ENCODE measurements at regions not wholly inside any gene's neighbourhood (a gene's known extent, or its start where the extent isn't known, plus 50 kb on each side); places are given as distances from the start of the nearest gene placed in this dataset.

DNA sequence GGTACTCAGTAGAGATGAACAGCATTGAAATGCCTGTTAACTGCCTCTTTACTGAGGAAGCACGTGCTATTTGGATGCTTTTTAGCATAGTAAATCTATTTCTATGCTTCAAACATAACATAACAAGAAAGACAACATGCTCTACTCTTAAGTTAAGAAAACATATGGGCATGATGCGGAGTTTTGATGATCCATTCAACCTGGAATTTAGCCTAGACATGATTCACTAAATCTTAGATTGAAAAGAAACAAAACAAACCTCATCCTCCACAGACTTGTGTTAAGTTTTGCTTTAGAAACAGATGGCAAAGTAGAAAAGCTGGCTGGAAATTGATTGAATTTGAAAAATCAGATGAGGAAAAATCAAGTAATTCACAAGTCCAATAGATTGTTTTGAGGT, 593.8 kb downstream of the OLFM4 start:
- TF ChIP-seq, protein P1, sequence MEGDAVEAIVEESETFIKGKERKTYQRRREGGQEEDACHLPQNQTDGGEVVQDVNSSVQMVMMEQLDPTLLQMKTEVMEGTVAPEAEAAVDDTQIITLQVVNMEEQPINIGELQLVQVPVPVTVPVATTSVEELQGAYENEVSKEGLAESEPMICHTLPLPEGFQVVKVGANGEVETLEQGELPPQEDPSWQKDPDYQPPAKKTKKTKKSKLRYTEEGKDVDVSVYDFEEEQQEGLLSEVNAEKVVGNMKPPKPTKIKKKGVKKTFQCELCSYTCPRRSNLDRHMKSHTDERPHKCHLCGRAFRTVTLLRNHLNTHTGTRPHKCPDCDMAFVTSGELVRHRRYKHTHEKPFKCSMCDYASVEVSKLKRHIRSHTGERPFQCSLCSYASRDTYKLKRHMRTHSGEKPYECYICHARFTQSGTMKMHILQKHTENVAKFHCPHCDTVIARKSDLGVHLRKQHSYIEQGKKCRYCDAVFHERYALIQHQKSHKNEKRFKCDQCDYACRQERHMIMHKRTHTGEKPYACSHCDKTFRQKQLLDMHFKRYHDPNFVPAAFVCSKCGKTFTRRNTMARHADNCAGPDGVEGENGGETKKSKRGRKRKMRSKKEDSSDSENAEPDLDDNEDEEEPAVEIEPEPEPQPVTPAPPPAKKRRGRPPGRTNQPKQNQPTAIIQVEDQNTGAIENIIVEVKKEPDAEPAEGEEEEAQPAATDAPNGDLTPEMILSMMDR (IDR thresholded peaks at IDR 0.05; ENCODE audit: borderline replicate concordance): no peak
- Histone ChIP-seq H3K4me3 (no peak overlapping the region), H3K27me3 (ENCODE audit: low read depth) (no peaks in the 10 kb centered on the region), H3K36me3 (no peaks in the 10 kb centered on the region), H3K9me3 (replicated peaks) (peaks cover 7% of the 10 kb centered on the region), H3K27ac (replicated peaks) (no peak overlapping the region), H3K4me1 (no peaks in the 10 kb centered on the region)
- DNase-seq: no peak
- intact Hi-C loops (cut with micrococcal nuclease): no loop called here

DNA sequence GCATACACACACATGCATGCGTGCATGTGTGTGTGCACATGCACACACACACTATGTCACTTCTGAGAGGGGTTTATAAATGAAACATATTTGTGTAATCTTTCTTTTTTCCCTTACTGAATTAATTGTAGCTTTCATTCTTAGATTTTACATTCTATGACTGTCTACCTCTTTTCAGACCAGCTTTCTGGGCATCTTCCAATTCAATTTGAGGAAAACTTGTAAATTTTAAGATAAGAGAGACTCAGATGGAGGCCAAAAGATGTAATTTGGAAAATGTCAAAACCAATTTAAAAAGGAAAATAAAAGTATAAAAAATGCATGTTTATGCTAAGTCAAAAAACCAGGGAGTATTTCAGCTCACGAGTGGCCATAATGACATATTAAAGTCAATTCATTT, 594.5 kb downstream of the OLFM4 start:
- Histone ChIP-seq H3K4me3 (no peak overlapping the region), H3K27ac (replicated peaks) (no peak overlapping the region), H3K4me1 (no peaks in the 10 kb centered on the region), H3K36me3 (no peaks in the 10 kb centered on the region), H3K9me3 (replicated peaks) (peaks cover under 1% of the 10 kb centered on the region), H3K27me3 (ENCODE audit: low read depth) (no peaks in the 10 kb centered on the region)
- DNase-seq: no peak
- intact Hi-C loops (cut with micrococcal nuclease): no loop called here
- TF ChIP-seq, protein P1 (IDR thresholded peaks at IDR 0.05; ENCODE audit: borderline replicate concordance): no peak

DNA sequence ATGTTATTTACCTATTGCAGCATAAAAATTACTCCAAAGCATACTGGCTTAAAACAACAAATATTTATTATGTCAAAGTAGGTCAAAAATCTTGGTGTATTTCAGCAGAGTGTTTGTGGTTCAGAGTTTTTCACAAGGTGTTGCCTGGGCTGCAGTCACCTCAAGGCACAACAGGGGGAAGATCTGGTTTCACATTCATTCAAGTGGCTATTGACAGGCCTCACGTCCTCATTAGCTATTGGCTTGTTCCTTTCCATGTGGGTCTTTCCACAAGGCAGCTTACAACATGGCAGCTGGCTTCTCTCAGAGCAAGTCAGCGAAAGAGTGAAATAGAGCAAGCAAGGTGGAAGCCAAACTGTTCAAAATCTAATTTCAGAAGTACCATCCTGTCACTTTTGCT, 602.9 kb downstream of the OLFM4 start:
- H3K27me3 ChIP-seq (ENCODE audit: low read depth): no peaks in the 10 kb centered on the region
- no peak for DNase-seq
- H3K36me3 ChIP-seq: no peaks in the 10 kb centered on the region
- intact Hi-C loops (cut with micrococcal nuclease): no loop called here
- no peak overlapping the region for H3K4me3 ChIP-seq
- TF ChIP-seq, protein P1 (IDR thresholded peaks at IDR 0.05; ENCODE audit: borderline replicate concordance): no peak
- H3K9me3 ChIP-seq (replicated peaks): no peaks in the 10 kb centered on the region
- no peaks in the 10 kb centered on the region for H3K4me1 ChIP-seq
- no peak overlapping the region for H3K27ac ChIP-seq (replicated peaks)

DNA sequence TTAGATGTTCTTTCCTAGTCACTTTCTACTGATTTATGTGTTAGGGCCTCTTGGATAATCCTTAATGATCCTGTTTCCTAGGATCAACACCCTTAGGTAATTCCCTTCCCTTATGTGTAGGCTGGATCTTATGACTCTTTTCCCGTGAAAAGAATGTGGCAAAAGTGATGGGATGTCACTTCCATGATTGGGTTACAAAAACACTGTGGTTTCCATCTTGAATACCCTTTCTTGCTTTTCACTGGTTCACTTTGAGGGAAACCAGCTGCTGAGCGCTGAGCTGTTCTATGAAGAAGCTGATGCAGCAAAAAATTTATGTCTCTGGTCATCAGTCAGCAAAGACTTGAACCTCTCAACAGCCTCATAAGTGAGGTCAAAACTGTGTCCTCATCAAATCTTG, 609.4 kb downstream of the OLFM4 start:
- no peaks in the 10 kb centered on the region for H3K9me3 ChIP-seq (replicated peaks)
- no peaks in the 10 kb centered on the region for H3K36me3 ChIP-seq
- no peak overlapping the region for H3K4me3 ChIP-seq
- no peaks in the 10 kb centered on the region for H3K27me3 ChIP-seq (ENCODE audit: low read depth)
- no peaks in the 10 kb centered on the region for H3K4me1 ChIP-seq
- DNase-seq: no peak
- H3K27ac ChIP-seq (replicated peaks): no peak overlapping the region
- intact Hi-C loops (cut with micrococcal nuclease): no loop called here
- TF ChIP-seq, protein P1 (IDR thresholded peaks at IDR 0.05; ENCODE audit: borderline replicate concordance): no peak

DNA sequence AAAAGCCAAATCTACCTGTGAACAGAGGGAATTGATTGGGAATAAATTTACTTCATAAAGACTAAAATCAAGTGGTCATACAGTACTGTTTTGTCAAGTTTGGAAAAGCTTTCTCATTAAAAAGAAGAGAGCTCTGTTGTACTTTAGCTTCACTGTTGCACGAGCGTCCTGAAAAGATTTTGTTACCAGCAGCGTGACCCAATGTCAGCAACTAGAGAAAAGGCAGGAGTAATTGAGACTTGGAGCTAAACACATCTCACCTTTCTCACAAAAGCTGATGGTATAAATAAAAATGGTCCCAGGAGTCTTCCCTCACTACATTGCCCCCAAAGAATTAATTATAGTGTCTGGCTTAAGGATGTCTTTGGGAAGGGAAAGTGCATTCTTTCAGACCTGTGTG, 613.7 kb downstream of the OLFM4 start:
- DNase-seq: no peak
- Histone ChIP-seq H3K27me3 (ENCODE audit: low read depth) (no peaks in the 10 kb centered on the region), H3K4me3 (no peak overlapping the region), H3K36me3 (no peaks in the 10 kb centered on the region), H3K4me1 (no peaks in the 10 kb centered on the region), H3K27ac (replicated peaks) (no peak overlapping the region), H3K9me3 (replicated peaks) (no peaks in the 10 kb centered on the region)
- TF ChIP-seq, protein P1 (IDR thresholded peaks at IDR 0.05; ENCODE audit: borderline replicate concordance): no peak
- intact Hi-C loops (cut with micrococcal nuclease): no loop called here

DNA sequence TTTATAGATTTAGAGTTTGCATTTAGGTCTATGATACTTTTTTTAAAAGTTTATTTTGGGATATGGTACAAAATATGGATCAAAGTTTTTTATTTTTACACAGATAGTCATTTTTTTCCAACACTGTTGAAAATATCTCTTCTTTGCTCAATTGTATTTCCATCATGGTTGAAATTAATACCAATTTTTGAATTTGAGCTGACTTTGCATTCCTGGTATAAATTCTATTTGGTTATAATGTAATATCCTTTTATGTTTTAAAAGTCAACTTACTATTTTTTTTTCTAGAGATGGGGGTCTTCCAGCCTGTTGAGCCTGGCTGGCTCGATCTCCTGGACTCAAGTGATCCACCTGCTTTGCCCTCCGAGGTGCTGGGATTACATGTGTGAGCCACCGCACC, 620.1 kb downstream of the OLFM4 start:
- Histone ChIP-seq H3K27me3 (ENCODE audit: low read depth) (no peaks in the 10 kb centered on the region), H3K4me1 (no peaks in the 10 kb centered on the region), H3K36me3 (no peaks in the 10 kb centered on the region), H3K9me3 (replicated peaks) (no peaks in the 10 kb centered on the region), H3K4me3 (no peak overlapping the region), H3K27ac (replicated peaks) (no peak overlapping the region)
- DNase-seq: no peak
- intact Hi-C loops (cut with micrococcal nuclease): no loop called here
- TF ChIP-seq, protein P1 (IDR thresholded peaks at IDR 0.05; ENCODE audit: borderline replicate concordance): no peak
